HCT116 (cell line): ENCODE measurements at regions not wholly inside any gene's neighbourhood (a gene's known extent, or its start where the extent isn't known, plus 50 kb on each side); places are given as distances from the start of the nearest gene placed in this dataset.

Experiments used
- ATAC-seq: fragments of 200-7000 bp; cut with Tn5 transposase; 2 replicates; pipeline ENCODE4 v1.9.1; 2020; ENCODE audit warnings: mild to moderate bottlenecking, moderate library complexity
- BruUV-seq: library from RNA; stranded (reverse); fragments of 400-500 nt; replicated peaks from 2 replicates; lab custom pipeline; 2021; lab: Mats Ljungman, UMichigan
- CTCF ChIA-PET: fragments of 300-600 bp; sonication (Branson Sonifier 250); formaldehyde crosslinking; loops from one replicate; lab custom pipeline; 2021; ENCODE audit warnings: antibody characterized with exemption; lab: Charles Lee
- POLR2A ChIA-PET: fragments of 300-600, 350-600 bp; sonication (Branson Sonifier 250); formaldehyde crosslinking; loops from one replicate; lab custom pipeline; 2021; ENCODE audit warnings: antibody characterized with exemption; lab: Charles Lee
- RAD21 ChIA-PET, 2 experiments: fragments of 300-600 bp; sonication (Branson Sonifier 250); formaldehyde crosslinking; loops; one replicate each; lab custom pipeline; 2023; ENCODE audit warnings: low total read pairs in 2 of 2; ENCODE audit not compliant: uncharacterized antibody in 2 of 2, unreplicated experiment in 2 of 2, low non-redundant PET in 1 of 2; lab: Charles Lee
- DNase-seq: peaks from one replicate; pipeline ENCODE4 v3.0.0-alpha.2; 2010; ENCODE audit warnings: low read depth, low spot score
- H2AFZ ChIP-seq: fragments of 200-600 bp; shearing (Covaris generic), sonication (generic); 2 replicates; pipeline ENCODE4 v1.6.1; 2017; ENCODE audit warnings: low read depth, mixed run types, mixed read lengths, antibody characterized with exemption, low read length; ENCODE audit not compliant: poor library complexity, severe bottlenecking
- H3K27ac ChIP-seq: 2 replicates; pipeline ENCODE4 v1.5.1; 2012; ENCODE audit warnings: low read depth, low read length
- H3K27me3 ChIP-seq: fragments of 200-600 bp; sonication (generic); 2 replicates; pipeline ENCODE4 v1.6.1; 2016; ENCODE audit warnings: mixed run types, low read length, mixed read lengths; ENCODE audit not compliant: insufficient read depth
- H3K36me3 ChIP-seq, 2 experiments: fragments of 200-500 bp in 1 of 2; fragments of 200-600 bp in 1 of 2; sonication (Bioruptor generic) in 1 of 2; sonication (generic) in 1 of 2; 2 replicates each; pipeline versions ENCODE4 v1.5.1 to v1.6.1; 2014 to 2016; ENCODE audit warnings: low read length in 2 of 2, inconsistent platforms in 1 of 2, mixed read lengths in 1 of 2, mixed run types in 1 of 2; ENCODE audit not compliant: insufficient read depth in 2 of 2, control insufficient read depth in 1 of 2
- H3K4me1 ChIP-seq, 2 experiments: fragments of 200-600 bp in 1 of 2; sonication (generic) in 1 of 2; 2 replicates each; pipeline versions ENCODE4 v1.5.1 to v1.6.1; 2012 to 2017; ENCODE audit warnings: low read length in 2 of 2, inconsistent platforms in 1 of 2, mild to moderate bottlenecking in 1 of 2, mixed read lengths in 1 of 2, mixed run types in 1 of 2, moderate library complexity in 1 of 2; ENCODE audit not compliant: insufficient read depth in 2 of 2, control insufficient read depth in 1 of 2
- H3K4me2 ChIP-seq: fragments of 200-600 bp; sonication (generic); 2 replicates; pipeline ENCODE4 v1.6.1; 2017; ENCODE audit warnings: mixed run types, low read length, mixed read lengths
- H3K4me3 ChIP-seq, 2 experiments: fragments of 200-600 bp in 1 of 2; sonication (generic) in 1 of 2; replicated peaks in 1 of 2; 2 replicates each; pipeline ENCODE4 v1.5.1; 2011 to 2016; ENCODE audit warnings: low read length in 2 of 2, control low read depth in 1 of 2, low read depth in 1 of 2, mild to moderate bottlenecking in 1 of 2, mixed read lengths in 1 of 2, mixed run types in 1 of 2
- H3K79me2 ChIP-seq: fragments of 200-600 bp; sonication (generic); 2 replicates; pipeline ENCODE4 v1.6.1; 2017; ENCODE audit warnings: mild to moderate bottlenecking, mixed run types, low read length, moderate library complexity, mixed read lengths; ENCODE audit not compliant: insufficient read depth
- H3K9ac ChIP-seq: fragments of 200-600 bp; sonication (generic); 2 replicates; pipeline ENCODE4 v1.6.1; 2016; ENCODE audit warnings: low read length, mixed read lengths
- H3K9me2 ChIP-seq: fragments of 200-600 bp; sonication (generic), shearing (Covaris generic); 2 replicates; pipeline ENCODE4 v1.6.1; 2017; ENCODE audit warnings: mixed run types, mild to moderate bottlenecking, moderate library complexity; ENCODE audit not compliant: insufficient read depth
- H3K9me3 ChIP-seq, 2 experiments: fragments of 200-500 bp in 1 of 2; fragments of 200-600 bp in 1 of 2; sonication (Bioruptor generic) in 1 of 2; sonication (generic) in 1 of 2; 2 replicates each; pipeline ENCODE4 v1.6.1; 2014 to 2017; ENCODE audit warnings: low read length in 2 of 2, mixed read lengths in 2 of 2, inconsistent platforms in 1 of 2, low read depth in 1 of 2, mild to moderate bottlenecking in 1 of 2, mixed run types in 1 of 2, moderate library complexity in 1 of 2; ENCODE audit not compliant: control insufficient read depth in 1 of 2, insufficient read depth in 1 of 2
- H4K20me1 ChIP-seq: fragments of 200-600 bp; sonication (generic), shearing (Covaris generic); 2 replicates; pipeline ENCODE4 v1.6.1; 2017; ENCODE audit warnings: mixed run types, mild to moderate bottlenecking, moderate library complexity; ENCODE audit not compliant: insufficient read depth
- ATF3 ChIP-seq: IDR thresholded peaks from 2 replicates; pipeline ENCODE4 v1.6.1; 2012
- CEBPB ChIP-seq: IDR thresholded peaks from 2 replicates; pipeline ENCODE4 v1.6.1; 2012; ENCODE audit warnings: low read depth
- CTCF ChIP-seq, 3 experiments: fragments of 200-600 bp in 1 of 3; sonication (generic) in 1 of 3; IDR thresholded peaks in 2 of 3; conservative IDR thresholded peaks in 1 of 3; 2 replicates each; pipeline ENCODE4 v1.5.1; 2012 to 2017; ENCODE audit warnings: low read depth in 2 of 3, low read length in 2 of 3, antibody characterized with exemption in 1 of 3, borderline replicate concordance in 1 of 3, control low read depth in 1 of 3, mild to moderate bottlenecking in 1 of 3, mixed read lengths in 1 of 3, mixed run types in 1 of 3, moderate library complexity in 1 of 3; ENCODE audit not compliant: insufficient read depth in 1 of 3
- EGR1 ChIP-seq: IDR thresholded peaks from 2 replicates; pipeline ENCODE4 v1.6.1; 2012; ENCODE audit warnings: low read depth
- EZH2 ChIP-seq: fragments of 200-600 bp; sonication (generic); IDR thresholded peaks from 2 replicates; pipeline ENCODE4 v1.6.1; 2017; ENCODE audit warnings: antibody characterized with exemption, mixed run types
- EZH2phosphoT487 ChIP-seq: fragments of 200-600 bp; IDR thresholded peaks from 2 replicates; pipeline ENCODE4 v1.6.1; 2018; ENCODE audit warnings: antibody characterized with exemption, borderline replicate concordance
- FOSL1 ChIP-seq: IDR thresholded peaks from 2 replicates; pipeline ENCODE4 v1.6.1; 2012; ENCODE audit warnings: low read depth
- POLR2AphosphoS5 ChIP-seq: IDR thresholded peaks from 2 replicates; pipeline ENCODE4 v1.6.1; 2011; ENCODE audit warnings: mild to moderate bottlenecking, low read depth, low read length, moderate library complexity
- RAD21 ChIP-seq: IDR thresholded peaks from 2 replicates; pipeline ENCODE4 v1.6.1; 2012; ENCODE audit warnings: low read depth, mild to moderate bottlenecking
- SP1 ChIP-seq: IDR thresholded peaks from 2 replicates; pipeline ENCODE4 v1.6.1; 2012; ENCODE audit warnings: low read depth
- SRF ChIP-seq: IDR thresholded peaks from 2 replicates; pipeline ENCODE4 v1.6.1; 2012; ENCODE audit warnings: low read depth
- YY1 ChIP-seq: IDR thresholded peaks from 2 replicates; pipeline ENCODE4 v1.6.1; 2011; ENCODE audit warnings: low read length, low read depth, moderate library complexity, mild to moderate bottlenecking; ENCODE audit not compliant: insufficient replicate concordance; ENCODE audit errors: extremely low read depth
- ZNF274 ChIP-seq: fragments of 200-500 bp; sonication (Bioruptor generic); IDR thresholded peaks from 2 replicates; pipeline ENCODE4 v1.6.1; 2014; ENCODE audit warnings: mild to moderate bottlenecking, low read depth, low read length, inconsistent platforms
- intact Hi-C: fragments of 100-400 bp; cut with micrococcal nuclease; formaldehyde crosslinking; loops from 2 replicates; pipeline ENCODE4 v1.10.0; 2022

GRCh38 chr2:65607662-65608305 is 175.4 kb upstream of the SPRED2 start:
- ATAC-seq, result no peak
- BruUV-seq, result no TSS peak
- Histone ChIP-seq H3K4me3 (no peak overlapping the region), H3K79me2 (no peaks in the 10 kb centered on the region), H3K4me1 (peaks cover 5 to 11% of the 10 kb centered on the region in 2 experiments; a peak in 3 of 4 replicates), H3K9me3 (no peaks in the 10 kb centered on the region), H2AFZ (no peak overlapping the region), H4K20me1 (no peaks in the 10 kb centered on the region), H3K9me2 (no peaks in the 10 kb centered on the region), H3K36me3 (no peaks in the 10 kb centered on the region), H3K27me3 (no peaks in the 10 kb centered on the region), H3K9ac (no peak overlapping the region)
- POLR2A ChIA-PET, result no interaction called here
- CTCF ChIA-PET, result no interaction called here
- no peak for TF ChIP-seq SRF
- no peak for TF ChIP-seq CTCF (IDR thresholded peaks at IDR 0.05 in 2 of 3, conservative IDR thresholded peaks at IDR 0.05 in 1 of 3; ENCODE audit: borderline replicate concordance in 1 of 3, insufficient read depth in 1 of 3, low read depth in 2 of 3, low read length in 2 of 3)
- TF ChIP-seq FOSL1, result no peak
- TF ChIP-seq CEBPB, result no peak
- TF ChIP-seq POLR2AphosphoS5, result no peak
- TF ChIP-seq SP1, result no peak
- TF ChIP-seq EZH2phosphoT487, result no peak
- TF ChIP-seq, all 23 proteins: peak for 0
- Histone ChIP-seq H3K4me2 (no peak overlapping the region), H3K27ac (no peak overlapping the region)
- no peak for DNase-seq
- RAD21 ChIA-PET, result interaction anchor here in 1 of 2 experiments (0.6 kb wide), 1 partner anchor 32 kb away, joined by 3 read pairs; no protein-coding TSS in a partner anchor
- intact Hi-C loops, result no loop called here

GRCh38 chr2:65605743-65606058 is 173.3 kb upstream of the SPRED2 start:
- no peak overlapping the region for H3K27ac ChIP-seq
- no peaks in the 10 kb centered on the region for H3K79me2 ChIP-seq
- H3K9me2 ChIP-seq, result no peaks in the 10 kb centered on the region
- H3K9me3 ChIP-seq, result no peaks in the 10 kb centered on the region
- H2AFZ ChIP-seq, result no peak overlapping the region
- peaks cover 5 to 11% of the 10 kb centered on the region in 2 experiments; a peak in 3 of 4 replicates for H3K4me1 ChIP-seq
- RAD21 ChIA-PET, result no interaction called here
- H3K4me3 ChIP-seq, result no peak overlapping the region
- no peaks in the 10 kb centered on the region for H3K36me3 ChIP-seq
- H3K9ac ChIP-seq, result no peak overlapping the region
- no peaks in the 10 kb centered on the region for H4K20me1 ChIP-seq
- intact Hi-C loops, result no loop called here
- no peaks in the 10 kb centered on the region for H3K27me3 ChIP-seq
- ATAC-seq, result no peak
- DNase-seq, result no peak
- H3K4me2 ChIP-seq, result no peak overlapping the region
- POLR2A ChIA-PET, result no interaction called here
- BruUV-seq, result no TSS peak
- CTCF ChIA-PET, result no interaction called here
- TF ChIP-seq FOSL1 (no peak), EZH2phosphoT487 (no peak), ATF3 (no peak), YY1 (no peak), EZH2 (no peak), CTCF (IDR thresholded peaks at IDR 0.05 in 2 of 3, conservative IDR thresholded peaks at IDR 0.05 in 1 of 3; ENCODE audit: borderline replicate concordance in 1 of 3, insufficient read depth in 1 of 3, low read depth in 2 of 3, low read length in 2 of 3) (no peak), RAD21 (no peak), ZNF274 (no peak), EGR1 (no peak)
